Immature natural killer cell (primary cell): ENCODE measurements at regions not wholly inside any gene's neighbourhood (a gene's known extent, or its start where the extent isn't known, plus 50 kb on each side); places are given as distances from the start of the nearest gene placed in this dataset.

Experiments used
- DNase-seq, 3 donors: peaks; one replicate each; pipeline ENCODE4 v3.0.0; 2022; ENCODE audit warnings: mixed read lengths in 1 of 3
- H3K27ac Mint-ChIP-seq, 6 donors: one replicate each; pipeline ENCODE4 v1.8.0; 2020; ENCODE audit warnings: mixed read lengths in 6 of 6, mild to moderate bottlenecking in 5 of 6, inconsistent platforms in 4 of 6, moderate library complexity in 3 of 6
- H3K27me3 Mint-ChIP-seq, 3 donors: one replicate each; pipeline ENCODE4 v1.8.0; 2020 to 2021; ENCODE audit warnings: low read depth in 3 of 3, mild to moderate bottlenecking in 3 of 3, mixed read lengths in 3 of 3, moderate library complexity in 3 of 3, inconsistent platforms in 1 of 3
- H3K36me3 Mint-ChIP-seq, 3 donors: one replicate each; pipeline ENCODE4 v1.8.0; 2020; ENCODE audit warnings: mixed read lengths in 3 of 3, inconsistent platforms in 2 of 3, mild to moderate bottlenecking in 2 of 3
- H3K4me1 Mint-ChIP-seq, 2 donors: one replicate each; pipeline ENCODE4 v1.8.0; 2020; ENCODE audit warnings: inconsistent platforms in 2 of 2, mild to moderate bottlenecking in 2 of 2, mixed read lengths in 2 of 2, moderate library complexity in 1 of 2
- H3K4me3 Mint-ChIP-seq, 5 donors: one replicate each; pipeline ENCODE4 v1.8.0; 2020; ENCODE audit warnings: mild to moderate bottlenecking in 5 of 5, mixed read lengths in 5 of 5, inconsistent platforms in 3 of 5, moderate library complexity in 3 of 5
- H3K9me3 Mint-ChIP-seq, 6 donors: one replicate each; pipeline ENCODE4 v1.8.0; 2020; ENCODE audit warnings: mild to moderate bottlenecking in 6 of 6, mixed read lengths in 6 of 6, inconsistent platforms in 4 of 6, moderate library complexity in 3 of 6

- H3K9me3 Mint-ChIP-seq, result peaks cover 13 to 61% (median 20%) of the 10 kb centered on the region in 6 donors
- H3K27me3 Mint-ChIP-seq, result peaks cover 0 to 2% (median 0%) of the 10 kb centered on the region in 3 donors
- no peaks in the 10 kb centered on the region for H3K4me1 Mint-ChIP-seq
- DNase-seq, result no peak
- no peak overlapping the region for H3K4me3 Mint-ChIP-seq
- no peak overlapping the region for H3K27ac Mint-ChIP-seq
- no peaks in the 10 kb centered on the region for H3K36me3 Mint-ChIP-seq
Observed at GRCh38 chr18:71125581-71125980, 836.7 kb downstream of the SOCS6 start.

GRCh38 chr18:71116535-71116934 is 827.7 kb downstream of the SOCS6 start:
- H3K27ac Mint-ChIP-seq, result no peak overlapping the region
- H3K9me3 Mint-ChIP-seq, result peaks cover 5 to 36% (median 8%) of the 10 kb centered on the region in 6 donors
- H3K4me1 Mint-ChIP-seq, result no peaks in the 10 kb centered on the region
- no peak for DNase-seq
- H3K36me3 Mint-ChIP-seq, result no peaks in the 10 kb centered on the region
- H3K27me3 Mint-ChIP-seq, result peaks cover 0 to 1% (median 0%) of the 10 kb centered on the region in 3 donors
- H3K4me3 Mint-ChIP-seq, result no peak overlapping the region

GRCh38 chr18:71115261-71115660 is 826.4 kb downstream of the SOCS6 start:
- no peak for DNase-seq
- Mint-ChIP-seq H3K9me3 (peaks cover 0 to 27% (median 8%) of the 10 kb centered on the region in 6 donors), H3K4me3 (no peak overlapping the region), H3K4me1 (no peaks in the 10 kb centered on the region), H3K27me3 (peaks cover 0 to 1% (median 0%) of the 10 kb centered on the region in 3 donors), H3K27ac (no peak overlapping the region), H3K36me3 (no peaks in the 10 kb centered on the region)

GRCh38 chr18:71114550-71115210 is 825.8 kb downstream of the SOCS6 start:
- no peak overlapping the region for H3K27ac Mint-ChIP-seq
- no peak for DNase-seq
- H3K9me3 Mint-ChIP-seq, result peaks cover 0 to 23% (median 8%) of the 10 kb centered on the region in 6 donors
- no peaks in the 10 kb centered on the region for H3K4me1 Mint-ChIP-seq
- peaks cover 0 to 1% (median 0%) of the 10 kb centered on the region in 3 donors for H3K27me3 Mint-ChIP-seq
- H3K4me3 Mint-ChIP-seq, result no peak overlapping the region
- no peaks in the 10 kb centered on the region for H3K36me3 Mint-ChIP-seq

- Mint-ChIP-seq H3K27me3 (peaks cover 0 to 4% (median 2%) of the 10 kb centered on the region in 3 donors), H3K4me1 (no peaks in the 10 kb centered on the region), H3K36me3 (no peaks in the 10 kb centered on the region), H3K4me3 (no peak overlapping the region), H3K9me3 (peaks cover 2 to 26% (median 7%) of the 10 kb centered on the region in 6 donors), H3K27ac (no peak overlapping the region)
- DNase-seq, result no peak
Observed at GRCh38 chr18:71107244-71107643, 818.4 kb downstream of the SOCS6 start.

- no peak for DNase-seq
- Mint-ChIP-seq H3K4me3 (no peak overlapping the region), H3K4me1 (no peaks in the 10 kb centered on the region), H3K36me3 (no peaks in the 10 kb centered on the region), H3K9me3 (peaks cover 2 to 24% (median 7%) of the 10 kb centered on the region in 6 donors), H3K27me3 (peaks cover 0 to 4% (median 2%) of the 10 kb centered on the region in 3 donors), H3K27ac (no peak overlapping the region)
Observed at GRCh38 chr18:71106701-71107100, 817.9 kb downstream of the SOCS6 start.

GRCh38 chr18:71105994-71106546 is 817.2 kb downstream of the SOCS6 start:
- Mint-ChIP-seq H3K9me3 (peaks cover 2 to 24% (median 7%) of the 10 kb centered on the region in 6 donors), H3K36me3 (no peaks in the 10 kb centered on the region), H3K4me1 (no peaks in the 10 kb centered on the region), H3K27ac (no peak overlapping the region), H3K27me3 (peaks cover 0 to 4% (median 2%) of the 10 kb centered on the region in 3 donors), H3K4me3 (no peak overlapping the region)
- DNase-seq, result no peak

- H3K36me3 Mint-ChIP-seq, result no peaks in the 10 kb centered on the region
- no peaks in the 10 kb centered on the region for H3K4me1 Mint-ChIP-seq
- H3K27me3 Mint-ChIP-seq, result peaks cover 0 to 4% (median 2%) of the 10 kb centered on the region in 3 donors
- peaks cover 2 to 27% (median 7%) of the 10 kb centered on the region in 6 donors for H3K9me3 Mint-ChIP-seq
- DNase-seq, result no peak
- no peak overlapping the region for H3K27ac Mint-ChIP-seq
- H3K4me3 Mint-ChIP-seq, result no peak overlapping the region
Observed at GRCh38 chr18:71105078-71105819, 816.4 kb downstream of the SOCS6 start.

- Mint-ChIP-seq H3K4me3 (no peak overlapping the region), H3K4me1 (no peaks in the 10 kb centered on the region), H3K27me3 (no peaks in the 10 kb centered on the region), H3K36me3 (no peaks in the 10 kb centered on the region), H3K27ac (no peak overlapping the region), H3K9me3 (peaks cover 2 to 43% (median 9%) of the 10 kb centered on the region in 6 donors)
- DNase-seq, result no peak
Observed at GRCh38 chr18:71079606-71080005, 790.8 kb downstream of the SOCS6 start.

- no peak for DNase-seq
- H3K4me3 Mint-ChIP-seq, result no peak overlapping the region
- no peaks in the 10 kb centered on the region for H3K36me3 Mint-ChIP-seq
- H3K27ac Mint-ChIP-seq, result no peak overlapping the region
- no peaks in the 10 kb centered on the region for H3K27me3 Mint-ChIP-seq
- H3K4me1 Mint-ChIP-seq, result no peaks in the 10 kb centered on the region
- H3K9me3 Mint-ChIP-seq, result peaks cover 2 to 39% (median 10%) of the 10 kb centered on the region in 6 donors
Observed at GRCh38 chr18:71077451-71077850, 788.6 kb downstream of the SOCS6 start.

GRCh38 chr18:71075147-71075546 is 786.3 kb downstream of the SOCS6 start:
- no peaks in the 10 kb centered on the region for H3K4me1 Mint-ChIP-seq
- H3K9me3 Mint-ChIP-seq, result peaks cover 2 to 44% (median 10%) of the 10 kb centered on the region in 6 donors
- H3K4me3 Mint-ChIP-seq, result no peak overlapping the region
- no peak overlapping the region for H3K27ac Mint-ChIP-seq
- no peaks in the 10 kb centered on the region for H3K36me3 Mint-ChIP-seq
- no peaks in the 10 kb centered on the region for H3K27me3 Mint-ChIP-seq
- DNase-seq, result no peak

GRCh38 chr18:71068338-71068737 is 779.5 kb downstream of the SOCS6 start:
- H3K27me3 Mint-ChIP-seq, result no peaks in the 10 kb centered on the region
- H3K4me1 Mint-ChIP-seq, result no peaks in the 10 kb centered on the region
- DNase-seq, result no peak
- no peak overlapping the region for H3K27ac Mint-ChIP-seq
- no peaks in the 10 kb centered on the region for H3K36me3 Mint-ChIP-seq
- peaks cover under 1 to 19% (median 5%) of the 10 kb centered on the region in 6 donors for H3K9me3 Mint-ChIP-seq
- no peak overlapping the region for H3K4me3 Mint-ChIP-seq

- Mint-ChIP-seq H3K9me3 (peaks cover 0 to 52% (median 9%) of the 10 kb centered on the region in 6 donors), H3K27me3 (peaks cover 0 to 2% (median 0%) of the 10 kb centered on the region in 3 donors), H3K4me3 (no peak overlapping the region), H3K27ac (no peak overlapping the region), H3K4me1 (no peaks in the 10 kb centered on the region), H3K36me3 (no peaks in the 10 kb centered on the region)
- DNase-seq, result no peak
Observed at GRCh38 chr18:71049893-71050292, 761.0 kb downstream of the SOCS6 start.

- peaks cover 0 to 44% (median 9%) of the 10 kb centered on the region in 6 donors for H3K9me3 Mint-ChIP-seq
- H3K4me3 Mint-ChIP-seq, result no peak overlapping the region
- H3K36me3 Mint-ChIP-seq, result no peaks in the 10 kb centered on the region
- peaks cover 0 to 2% (median 0%) of the 10 kb centered on the region in 3 donors for H3K27me3 Mint-ChIP-seq
- no peak overlapping the region for H3K27ac Mint-ChIP-seq
- no peak for DNase-seq
- no peaks in the 10 kb centered on the region for H3K4me1 Mint-ChIP-seq
Observed at GRCh38 chr18:71047882-71048281, 759.0 kb downstream of the SOCS6 start.
